MM.1S (cell line): ENCODE measurements at regions not wholly inside any gene's neighbourhood (a gene's known extent, or its start where the extent isn't known, plus 50 kb on each side); places are given as distances from the start of the nearest gene placed in this dataset.
A peak's percentile ranks its signal among the peaks of the same experiment; 100 is the strongest.
"Not testable (repeated sequence)": the region's sequence is repeated elsewhere in the genome, so short reads cannot be mapped to it uniquely, and the experiment has no call there.

ENCODE experiments used
- DNase-seq: peaks from one replicate; pipeline ENCODE4 v3.0.0-alpha.2; 2015
- H2AFZ ChIP-seq: fragments of 300-600 bp; sonication (generic); 2 replicates; pipeline ENCODE4 v1.6.0; 2016; ENCODE audit warnings: antibody characterized with exemption, low read length
- H3F3A ChIP-seq: fragments of 300-600 bp; sonication (generic); 2 replicates; pipeline ENCODE4 v1.6.1; 2016; ENCODE audit warnings: mild to moderate bottlenecking, antibody characterized with exemption, low read length, moderate library complexity, mixed read lengths; ENCODE audit not compliant: insufficient read depth
- H3K27ac ChIP-seq: fragments of 300-600 bp; sonication (generic); 2 replicates; pipeline ENCODE4 v1.5.1; 2016; ENCODE audit warnings: mild to moderate bottlenecking, low read length
- H3K27me3 ChIP-seq: fragments of 300-600 bp; sonication (generic); replicated peaks from 2 replicates; pipeline ENCODE4 v1.6.0; 2016; ENCODE audit warnings: low read length; ENCODE audit not compliant: insufficient read depth
- H3K36me3 ChIP-seq: fragments of 300-600 bp; sonication (generic); replicated peaks from 2 replicates; pipeline ENCODE4 v1.6.1; 2016; ENCODE audit warnings: mild to moderate bottlenecking, low read length, mixed read lengths; ENCODE audit not compliant: insufficient read depth
- H3K4me1 ChIP-seq: fragments of 300-600 bp; sonication (generic); 2 replicates; pipeline ENCODE4 v1.6.1; 2016; ENCODE audit warnings: low read length, mixed read lengths
- H3K4me2 ChIP-seq: fragments of 300-600 bp; sonication (generic); 2 replicates; pipeline ENCODE4 v1.6.0; 2016; ENCODE audit warnings: low read depth, low read length
- H3K4me3 ChIP-seq: fragments of 300-600 bp; sonication (generic); 2 replicates; pipeline ENCODE4 v1.5.1; 2016; ENCODE audit warnings: low read length, mixed read lengths
- H3K79me2 ChIP-seq: fragments of 300-600 bp; sonication (generic); 2 replicates; pipeline ENCODE4 v1.6.1; 2016; ENCODE audit warnings: mixed run types, low read length, mixed read lengths
- H3K9ac ChIP-seq: fragments of 300-600 bp; sonication (generic); 2 replicates; pipeline ENCODE4 v1.6.1; 2016; ENCODE audit warnings: low read length, mixed read lengths
- H3K9me2 ChIP-seq: fragments of 300-600 bp; sonication (generic); replicated peaks from 2 replicates; pipeline ENCODE4 v1.6.1; 2016; ENCODE audit warnings: mild to moderate bottlenecking, low read length, mixed read lengths; ENCODE audit not compliant: insufficient read depth
- H3K9me3 ChIP-seq: fragments of 300-600 bp; sonication (generic); replicated peaks from 2 replicates; pipeline ENCODE4 v1.6.1; 2016; ENCODE audit warnings: mild to moderate bottlenecking, low read length, mixed read lengths; ENCODE audit not compliant: insufficient read depth
- H4K20me1 ChIP-seq: fragments of 300-600 bp; sonication (generic); 2 replicates; pipeline ENCODE4 v1.6.1; 2016; ENCODE audit warnings: mild to moderate bottlenecking, low read length, moderate library complexity, mixed read lengths; ENCODE audit not compliant: insufficient read depth
- CTCF ChIP-seq: fragments of 300-600 bp; sonication (generic); IDR thresholded peaks from 2 replicates; pipeline ENCODE4 v1.5.1; 2016; ENCODE audit warnings: antibody characterized with exemption, low read length, mixed read lengths
- EZH2 ChIP-seq: fragments of 300-600 bp; sonication (generic); optimal IDR thresholded peaks from 2 replicates; pipeline ENCODE3; 2017; ENCODE audit warnings: low read depth, mild to moderate bottlenecking, antibody characterized with exemption, low read length, mixed read lengths
- EZH2phosphoT487 ChIP-seq: fragments of 300-600 bp; sonication (generic); IDR thresholded peaks from 2 replicates; pipeline ENCODE4 v1.6.1; 2018; ENCODE audit warnings: antibody characterized with exemption, low read length

GRCh38 chr6:119757467-119757866 is 407.9 kb upstream of the MAN1A1 start:
- no peaks in the 10 kb centered on the region for H3K36me3 ChIP-seq
- DNase-seq: no peak
- TF ChIP-seq EZH2 (no peak), EZH2phosphoT487 (no peak), CTCF (no peak)
- no peak overlapping the region for H3K9ac ChIP-seq
- H3K4me1 ChIP-seq: no peaks in the 10 kb centered on the region
- H3K9me3 ChIP-seq: no peaks in the 10 kb centered on the region
- H3K4me2 ChIP-seq: no peak overlapping the region
- H4K20me1 ChIP-seq: no peaks in the 10 kb centered on the region
- no peaks in the 10 kb centered on the region for H3F3A ChIP-seq
- H3K27me3 ChIP-seq: no peaks in the 10 kb centered on the region
- H3K79me2 ChIP-seq: no peaks in the 10 kb centered on the region
- H3K27ac ChIP-seq: no peak overlapping the region
- no peaks in the 10 kb centered on the region for H3K9me2 ChIP-seq
- H3K4me3 ChIP-seq: no peak overlapping the region
- H2AFZ ChIP-seq: no peak overlapping the region

- Histone ChIP-seq H2AFZ (no peak overlapping the region), H3K4me2 (0 out of 2 replicates have a peak overlapping the region, but pooled peaks have one; percentile 7)
- TF ChIP-seq EZH2phosphoT487 (no peak), CTCF (no peak), EZH2 (no peak)
These were observed 399.8 kb upstream of the MAN1A1 start for GRCh38 chr6:119749335-119749734.

GRCh38 chr6:119748535-119748934 is 399.0 kb upstream of the MAN1A1 start:
- H3K27ac ChIP-seq, H3K4me2 ChIP-seq, H3K4me1 ChIP-seq, H2AFZ ChIP-seq, H3K9ac ChIP-seq, H3K4me3 ChIP-seq, H3K9me3 ChIP-seq, H3K9me2 ChIP-seq, H3K79me2 ChIP-seq, DNase-seq, H4K20me1 ChIP-seq, H3K27me3 ChIP-seq, H3K36me3 ChIP-seq, H3F3A ChIP-seq: not testable (repeated sequence)

More at GRCh38 chr6:119749335-119749734, 399.8 kb upstream of the MAN1A1 start:
- H3K27ac ChIP-seq: no peak overlapping the region
- H3K4me1 ChIP-seq: no peaks in the 10 kb centered on the region
- no peaks in the 10 kb centered on the region for H3K27me3 ChIP-seq
- no peaks in the 10 kb centered on the region for H3K9me2 ChIP-seq
- H3F3A ChIP-seq: no peaks in the 10 kb centered on the region
- H3K79me2 ChIP-seq: no peaks in the 10 kb centered on the region
- no peak overlapping the region for H3K4me3 ChIP-seq
- DNase-seq: no peak
- no peak overlapping the region for H3K9ac ChIP-seq
- no peaks in the 10 kb centered on the region for H3K36me3 ChIP-seq
- H4K20me1 ChIP-seq: no peaks in the 10 kb centered on the region
- H3K9me3 ChIP-seq: no peaks in the 10 kb centered on the region

GRCh38 chr6:119742188-119742803 is 392.7 kb upstream of the MAN1A1 start:
- Histone ChIP-seq H3K36me3 (no peaks in the 10 kb centered on the region), H3K79me2 (no peaks in the 10 kb centered on the region), H4K20me1 (no peaks in the 10 kb centered on the region), H3K9ac (no peak overlapping the region), H3K4me3 (no peak overlapping the region), H3F3A (no peaks in the 10 kb centered on the region), H3K27me3 (no peaks in the 10 kb centered on the region), H3K4me1 (no peaks in the 10 kb centered on the region), H3K9me3 (no peaks in the 10 kb centered on the region), H2AFZ (peak overlapping the region; percentile 37), H3K4me2 (peak overlapping the region; percentile 33; the same call in 1 of the 2 replicates), H3K9me2 (no peaks in the 10 kb centered on the region), H3K27ac (no peak overlapping the region)
- peak; percentile 74 for DNase-seq
- peak; percentile 92 for TF ChIP-seq CTCF
- TF ChIP-seq EZH2phosphoT487: no peak
